AG10803 (cell line): ENCODE measurements at regions not wholly inside any gene's neighbourhood (a gene's known extent, or its start where the extent isn't known, plus 50 kb on each side); places are given as distances from the start of the nearest gene placed in this dataset.
"Not testable (repeated sequence)": the region's sequence is repeated elsewhere in the genome, so short reads cannot be mapped to it uniquely, and the experiment has no call there.

Experiments
- DNase-seq: peaks from one replicate; pipeline ENCODE4 v3.0.0; 2010; ENCODE audit warnings: low read depth
- H3K4me3 ChIP-seq: 2 replicates; pipeline ENCODE4 v1.5.1; 2011; ENCODE audit warnings: mild to moderate bottlenecking, low read length, control low read depth

GRCh38 chr2:89537862-89538261, 846.4 kb downstream of the RPIA start:
- DNase-seq, H3K4me3 ChIP-seq: not testable (repeated sequence)

GRCh38 chr2:89544110-89544509, 852.6 kb downstream of the RPIA start:
- not testable (repeated sequence) for H3K4me3 ChIP-seq, DNase-seq

- not testable (repeated sequence) for DNase-seq, H3K4me3 ChIP-seq
These were observed 887.7 kb downstream of the RPIA start for GRCh38 chr2:89579154-89579553.

GRCh38 chr2:89582816-89583215, 891.3 kb downstream of the RPIA start:
- peak; percentile 17 for DNase-seq
- H3K4me3 ChIP-seq = not testable (repeated sequence)

GRCh38 chr2:89584046-89584445, 892.6 kb downstream of the RPIA start:
- not testable (repeated sequence) for DNase-seq
- H3K4me3 ChIP-seq = peak overlapping the region; percentile 20; the same call in 1 of the 2 replicates

- DNase-seq = not testable (repeated sequence)
- peak overlapping the region; percentile 59 for H3K4me3 ChIP-seq
These were observed 893.5 kb downstream of the RPIA start for GRCh38 chr2:89584868-89585557.

GRCh38 chr2:89585558-89585920, 894.1 kb downstream of the RPIA start:
- peak; percentile 25 for DNase-seq
- H3K4me3 ChIP-seq = peak overlapping the region; percentile 63

- H3K4me3 ChIP-seq = not testable (repeated sequence)
- peak; percentile 40 for DNase-seq
These were observed 908.4 kb downstream of the RPIA start for GRCh38 chr2:89599843-89600242.

- H3K4me3 ChIP-seq, DNase-seq: not testable (repeated sequence)
These were observed 915.0 kb downstream of the RPIA start for GRCh38 chr2:89606514-89606913.

GRCh38 chr2:89610207-89610926, 918.9 kb downstream of the RPIA start:
- H3K4me3 ChIP-seq, DNase-seq: not testable (repeated sequence)

- not testable (repeated sequence) for DNase-seq, H3K4me3 ChIP-seq
These were observed 919.5 kb downstream of the RPIA start for GRCh38 chr2:89610927-89611515.

GRCh38 chr2:89611710-89612109, 920.2 kb downstream of the RPIA start:
- not testable (repeated sequence) for H3K4me3 ChIP-seq, DNase-seq

GRCh38 chr2:89649268-89649667, 957.8 kb downstream of the RPIA start:
- H3K4me3 ChIP-seq, DNase-seq: not testable (repeated sequence)

GRCh38 chr2:89679254-89679653, 987.8 kb downstream of the RPIA start:
- not testable (repeated sequence) for DNase-seq, H3K4me3 ChIP-seq
